Astrocyte of the cerebellum (primary cell): ENCODE measurements at regions not wholly inside any gene's neighbourhood (a gene's known extent, or its start where the extent isn't known, plus 50 kb on each side); places are given as distances from the start of the nearest gene placed in this dataset.

Experiments used
- DNase-seq: peaks from one replicate; pipeline ENCODE4 v3.0.0-alpha.2; 2011; ENCODE audit warnings: low read depth
- H3K4me3 ChIP-seq: 2 replicates; pipeline ENCODE4 v1.5.1; 2011; ENCODE audit warnings: mild to moderate bottlenecking, low read depth, low read length, moderate library complexity
- CTCF ChIP-seq: IDR thresholded peaks from 2 replicates; pipeline ENCODE4 v1.5.1; 2012; ENCODE audit warnings: low read length, low read depth, moderate library complexity, mild to moderate bottlenecking; ENCODE audit errors: missing control alignments
- in situ Hi-C: cut with HindIII; loops from 2 replicates; pipeline ENCODE4 v1.10.0; 2017; ENCODE audit warnings: low sequenced_read_pairs

GRCh38 chr1:195828325-195828724, 779.9 kb downstream of the KCNT2 start:
- no peak overlapping the region for H3K4me3 ChIP-seq
- in situ Hi-C loops = no loop called here
- DNase-seq = no peak

GRCh38 chr1:195820925-195821324, 787.3 kb downstream of the KCNT2 start:
- H3K4me3 ChIP-seq = no peak overlapping the region
- TF ChIP-seq CTCF = no peak
- DNase-seq = no peak
- in situ Hi-C loops = no loop called here

More at GRCh38 chr1:195828325-195828724, 779.9 kb downstream of the KCNT2 start:
- TF ChIP-seq CTCF = no peak

- DNase-seq = no peak
- in situ Hi-C loops = no loop called here
- no peak overlapping the region for H3K4me3 ChIP-seq
- no peak for TF ChIP-seq CTCF
Observed at GRCh38 chr1:195806060-195806459, 802.2 kb downstream of the KCNT2 start.

GRCh38 chr1:195804547-195804946, 803.7 kb downstream of the KCNT2 start:
- in situ Hi-C loops = no loop called here
- no peak for DNase-seq
- no peak for TF ChIP-seq CTCF
- H3K4me3 ChIP-seq = no peak overlapping the region

GRCh38 chr1:195799016-195799415, 809.2 kb downstream of the KCNT2 start:
- TF ChIP-seq CTCF = no peak
- in situ Hi-C loops = no loop called here
- no peak for DNase-seq
- H3K4me3 ChIP-seq = no peak overlapping the region

- in situ Hi-C loops = no loop called here
- no peak for TF ChIP-seq CTCF
- no peak for DNase-seq
- H3K4me3 ChIP-seq = no peak overlapping the region
Observed at GRCh38 chr1:195794225-195794624, 814.0 kb downstream of the KCNT2 start.

- H3K4me3 ChIP-seq = no peak overlapping the region
- no peak for TF ChIP-seq CTCF
- no peak for DNase-seq
- in situ Hi-C loops = no loop called here
Observed at GRCh38 chr1:195791796-195792195, 816.4 kb downstream of the KCNT2 start.
